Suprapubic skin (tissue), 3 donors: ENCODE measurements at regions not wholly inside any gene's neighbourhood (a gene's known extent, or its start where the extent isn't known, plus 50 kb on each side); places are given as distances from the start of the nearest gene placed in this dataset.

ENCODE experiments used
- CTCF ChIP-seq, 2 donors: fragments of 200-600 bp in 1 of 2; fragments of 450-650 bp in 1 of 2; sonication (generic) in 1 of 2; IDR thresholded peaks; one replicate each; pipeline ENCODE4 v1.5.1; 2016 to 2019; ENCODE audit warnings: antibody characterized with exemption in 2 of 2, mild to moderate bottlenecking in 1 of 2, moderate library complexity in 1 of 2
- EP300 ChIP-seq: sonication (generic); formaldehyde crosslinking; IDR thresholded peaks from one replicate; pipeline ENCODE4 v1.6.1; 2017; ENCODE audit warnings: antibody characterized with exemption
- POLR2A ChIP-seq, 2 donors: fragments of 450-650 bp; IDR thresholded peaks; one replicate each; pipeline ENCODE4 v1.6.1; 2017; ENCODE audit warnings: antibody characterized with exemption in 2 of 2, mild to moderate bottlenecking in 2 of 2, moderate library complexity in 2 of 2

GRCh38 chr9:30476826-30477225 lies 1907.6 kb upstream of the ACO1 start:
- TF ChIP-seq CTCF (IDR thresholded peaks at IDR 0.05): no peak
- TF ChIP-seq POLR2A (IDR thresholded peaks at IDR 0.05): no peak
- TF ChIP-seq EP300: no peak
